GM12878 (cell line): ENCODE measurements at regions not wholly inside any gene's neighbourhood (a gene's known extent, or its start where the extent isn't known, plus 50 kb on each side); places are given as distances from the start of the nearest gene placed in this dataset.

Source experiments
- CBX3 ChIP-seq: fragments of 200-600 bp; sonication (generic); IDR thresholded peaks from 2 replicates; pipeline ENCODE4 v1.6.1; 2016; ENCODE audit warnings: low read depth, borderline replicate concordance
- EP300 ChIP-seq, 2 experiments: fragments of 150-350 bp in 1 of 2; IDR thresholded peaks; 2 replicates each; pipeline ENCODE4 v1.6.1; 2011 to 2012; ENCODE audit warnings: low read depth in 2 of 2, low read length in 2 of 2, borderline replicate concordance in 1 of 2, improper control_type of control experiment in 1 of 2, inconsistent platforms in 1 of 2; ENCODE audit not compliant: control insufficient read depth in 1 of 2
- EZH2 ChIP-seq: IDR thresholded peaks from 2 replicates; pipeline ENCODE4 v1.6.1; 2012; ENCODE audit warnings: low read depth, mild to moderate bottlenecking, control low read depth, inconsistent platforms, low read length, borderline replicate concordance; ENCODE audit not compliant: control insufficient read depth
- HDAC2 ChIP-seq: fragments of 200-600 bp; sonication (generic); IDR thresholded peaks from 2 replicates; pipeline ENCODE4 v1.6.1; 2017
- KLF5 ChIP-seq: fragments of 450-650 bp; IDR thresholded peaks from 2 replicates; pipeline ENCODE4 v1.6.1; 2014; ENCODE audit warnings: mild to moderate bottlenecking; ENCODE audit not compliant: partially characterized antibody
- MYC ChIP-seq: IDR thresholded peaks from 2 replicates; pipeline ENCODE4 v1.6.1; 2011; ENCODE audit warnings: mild to moderate bottlenecking, low read length, moderate library complexity, inconsistent platforms; ENCODE audit not compliant: insufficient read depth, insufficient replicate concordance, insufficient read length, severe bottlenecking
- POLR2AphosphoS5 ChIP-seq: IDR thresholded peaks from 2 replicates; pipeline ENCODE4 v1.6.1; 2011; ENCODE audit warnings: mild to moderate bottlenecking, low read length, inconsistent platforms
- SP1 ChIP-seq: IDR thresholded peaks from one replicate; pipeline ENCODE4 v1.6.1; 2011; ENCODE audit warnings: low read depth, low read length
- YY1 ChIP-seq: IDR thresholded peaks from 2 replicates; pipeline ENCODE4 v1.6.1; 2011; ENCODE audit warnings: low read depth, mild to moderate bottlenecking, low read length
- ZNF384 ChIP-seq: IDR thresholded peaks from 2 replicates; pipeline ENCODE4 v1.6.1; 2012; ENCODE audit warnings: low read depth, mild to moderate bottlenecking, low read length, improper control_type of control experiment, borderline replicate concordance
- TF ChIP-seq, protein P1 (sequence below): fragments of 450-650 bp; IDR thresholded peaks from 2 replicates; pipeline ENCODE4 v1.6.1; 2014; ENCODE audit warnings: mild to moderate bottlenecking
- TF ChIP-seq, protein P2 (sequence below): fragments of 450-650 bp; IDR thresholded peaks from 2 replicates; pipeline ENCODE4 v1.6.1; 2017; ENCODE audit warnings: antibody characterized with exemption, mild to moderate bottlenecking, moderate library complexity
- TF ChIP-seq, protein P3 (sequence below), 3 experiments: IDR thresholded peaks in 2 of 3; conservative IDR thresholded peaks in 1 of 3; 2 replicates each; pipeline ENCODE4 v1.5.1; 2011; ENCODE audit warnings: low read depth in 3 of 3, low read length in 3 of 3, mild to moderate bottlenecking in 3 of 3, control low read depth in 2 of 3, moderate library complexity in 2 of 3, inconsistent platforms in 1 of 3, mixed read lengths in 1 of 3; ENCODE audit not compliant: control insufficient read depth in 2 of 3, insufficient read depth in 1 of 3; ENCODE audit errors: extremely low read depth in 1 of 3

DNA sequence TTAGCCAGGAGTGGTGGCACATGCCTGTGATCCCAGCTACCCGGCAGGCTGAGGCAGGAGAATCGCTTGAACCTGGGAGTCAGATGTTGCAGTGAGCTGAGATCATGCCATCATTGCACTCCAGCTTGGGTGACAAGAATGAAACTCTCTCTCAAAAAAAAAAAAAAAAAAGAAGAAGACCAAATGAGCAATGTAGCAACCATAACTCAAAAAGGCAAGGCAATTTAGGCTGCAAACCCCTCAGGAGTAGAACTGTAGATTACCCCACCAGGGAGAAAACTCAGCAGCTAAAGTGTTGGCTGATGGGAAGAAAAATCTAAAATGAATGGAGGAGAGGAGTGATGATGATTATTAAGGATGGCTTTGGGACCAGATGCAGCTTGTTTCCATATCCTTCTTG is 256.7 kb upstream of the UBASH3B start:
- TF ChIP-seq YY1 = no peak
- TF ChIP-seq, protein P1, sequence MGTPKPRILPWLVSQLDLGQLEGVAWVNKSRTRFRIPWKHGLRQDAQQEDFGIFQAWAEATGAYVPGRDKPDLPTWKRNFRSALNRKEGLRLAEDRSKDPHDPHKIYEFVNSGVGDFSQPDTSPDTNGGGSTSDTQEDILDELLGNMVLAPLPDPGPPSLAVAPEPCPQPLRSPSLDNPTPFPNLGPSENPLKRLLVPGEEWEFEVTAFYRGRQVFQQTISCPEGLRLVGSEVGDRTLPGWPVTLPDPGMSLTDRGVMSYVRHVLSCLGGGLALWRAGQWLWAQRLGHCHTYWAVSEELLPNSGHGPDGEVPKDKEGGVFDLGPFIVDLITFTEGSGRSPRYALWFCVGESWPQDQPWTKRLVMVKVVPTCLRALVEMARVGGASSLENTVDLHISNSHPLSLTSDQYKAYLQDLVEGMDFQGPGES = no peak
- TF ChIP-seq EP300 (IDR thresholded peaks at IDR 0.05; ENCODE audit: borderline replicate concordance in 1 of 2, control insufficient read depth in 1 of 2, low read depth in 2 of 2, low read length in 2 of 2) = no peak
- no peak for TF ChIP-seq EZH2
- TF ChIP-seq, protein P2, sequence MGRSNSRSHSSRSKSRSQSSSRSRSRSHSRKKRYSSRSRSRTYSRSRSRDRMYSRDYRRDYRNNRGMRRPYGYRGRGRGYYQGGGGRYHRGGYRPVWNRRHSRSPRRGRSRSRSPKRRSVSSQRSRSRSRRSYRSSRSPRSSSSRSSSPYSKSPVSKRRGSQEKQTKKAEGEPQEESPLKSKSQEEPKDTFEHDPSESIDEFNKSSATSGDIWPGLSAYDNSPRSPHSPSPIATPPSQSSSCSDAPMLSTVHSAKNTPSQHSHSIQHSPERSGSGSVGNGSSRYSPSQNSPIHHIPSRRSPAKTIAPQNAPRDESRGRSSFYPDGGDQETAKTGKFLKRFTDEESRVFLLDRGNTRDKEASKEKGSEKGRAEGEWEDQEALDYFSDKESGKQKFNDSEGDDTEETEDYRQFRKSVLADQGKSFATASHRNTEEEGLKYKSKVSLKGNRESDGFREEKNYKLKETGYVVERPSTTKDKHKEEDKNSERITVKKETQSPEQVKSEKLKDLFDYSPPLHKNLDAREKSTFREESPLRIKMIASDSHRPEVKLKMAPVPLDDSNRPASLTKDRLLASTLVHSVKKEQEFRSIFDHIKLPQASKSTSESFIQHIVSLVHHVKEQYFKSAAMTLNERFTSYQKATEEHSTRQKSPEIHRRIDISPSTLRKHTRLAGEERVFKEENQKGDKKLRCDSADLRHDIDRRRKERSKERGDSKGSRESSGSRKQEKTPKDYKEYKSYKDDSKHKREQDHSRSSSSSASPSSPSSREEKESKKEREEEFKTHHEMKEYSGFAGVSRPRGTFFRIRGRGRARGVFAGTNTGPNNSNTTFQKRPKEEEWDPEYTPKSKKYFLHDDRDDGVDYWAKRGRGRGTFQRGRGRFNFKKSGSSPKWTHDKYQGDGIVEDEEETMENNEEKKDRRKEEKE = no peak
- no peak for TF ChIP-seq ZNF384
- no peak for TF ChIP-seq CBX3
- no peak for TF ChIP-seq MYC
- no peak for TF ChIP-seq KLF5
- TF ChIP-seq POLR2AphosphoS5 = no peak
- TF ChIP-seq SP1 = no peak
- no peak for TF ChIP-seq HDAC2
- TF ChIP-seq, protein P3, sequence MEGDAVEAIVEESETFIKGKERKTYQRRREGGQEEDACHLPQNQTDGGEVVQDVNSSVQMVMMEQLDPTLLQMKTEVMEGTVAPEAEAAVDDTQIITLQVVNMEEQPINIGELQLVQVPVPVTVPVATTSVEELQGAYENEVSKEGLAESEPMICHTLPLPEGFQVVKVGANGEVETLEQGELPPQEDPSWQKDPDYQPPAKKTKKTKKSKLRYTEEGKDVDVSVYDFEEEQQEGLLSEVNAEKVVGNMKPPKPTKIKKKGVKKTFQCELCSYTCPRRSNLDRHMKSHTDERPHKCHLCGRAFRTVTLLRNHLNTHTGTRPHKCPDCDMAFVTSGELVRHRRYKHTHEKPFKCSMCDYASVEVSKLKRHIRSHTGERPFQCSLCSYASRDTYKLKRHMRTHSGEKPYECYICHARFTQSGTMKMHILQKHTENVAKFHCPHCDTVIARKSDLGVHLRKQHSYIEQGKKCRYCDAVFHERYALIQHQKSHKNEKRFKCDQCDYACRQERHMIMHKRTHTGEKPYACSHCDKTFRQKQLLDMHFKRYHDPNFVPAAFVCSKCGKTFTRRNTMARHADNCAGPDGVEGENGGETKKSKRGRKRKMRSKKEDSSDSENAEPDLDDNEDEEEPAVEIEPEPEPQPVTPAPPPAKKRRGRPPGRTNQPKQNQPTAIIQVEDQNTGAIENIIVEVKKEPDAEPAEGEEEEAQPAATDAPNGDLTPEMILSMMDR (IDR thresholded peaks at IDR 0.05 in 2 of 3, conservative IDR thresholded peaks at IDR 0.05 in 1 of 3; ENCODE audit: control insufficient read depth in 2 of 3, extremely low read depth in 1 of 3, insufficient read depth in 1 of 3, low read depth in 3 of 3, low read length in 3 of 3) = no peak
